Natural killer cell (primary cell): ENCODE measurements at regions not wholly inside any gene's neighbourhood (a gene's known extent, or its start where the extent isn't known, plus 50 kb on each side); places are given as distances from the start of the nearest gene placed in this dataset.
"Not testable (repeated sequence)": the region's sequence is repeated elsewhere in the genome, so short reads cannot be mapped to it uniquely, and the experiment has no call there.

ENCODE experiments used
- ATAC-seq, 3 donors: fragments of 150-1000 bp in 2 of 3; fragments of 200-7000 bp in 1 of 3; cut with Tn5 transposase; 1 replicate in 1 of 3; 2 replicates in 2 of 3; pipeline ENCODE4 v1.10.0; 2021; ENCODE audit warnings: mild to moderate bottlenecking in 2 of 3, moderate library complexity in 2 of 3
- DNase-seq, 2 donors: peaks; one replicate each; pipeline versions ENCODE4 v3.0.0 to v3.0.0-alpha.2; 2013 to 2021; ENCODE audit warnings: mixed read lengths in 1 of 2
- H3K27ac ChIP-seq: one replicate; pipeline ENCODE4 v1.5.1; 2013; ENCODE audit warnings: mild to moderate bottlenecking, low read length
- H3K27me3 ChIP-seq: one replicate; pipeline ENCODE4 v1.6.1; 2013; ENCODE audit warnings: low read length; ENCODE audit not compliant: control insufficient read depth, insufficient read depth
- H3K36me3 ChIP-seq: one replicate; pipeline ENCODE4 v1.6.1; 2013; ENCODE audit warnings: low read length; ENCODE audit not compliant: control insufficient read depth, insufficient read depth
- H3K4me1 ChIP-seq: one replicate; pipeline ENCODE4 v1.6.1; 2013; ENCODE audit warnings: low read length; ENCODE audit not compliant: control insufficient read depth, insufficient read depth
- H3K4me3 ChIP-seq: one replicate; pipeline ENCODE4 v1.5.1; 2013; ENCODE audit warnings: low read length
- H3K9me3 ChIP-seq: one replicate; pipeline ENCODE4 v1.6.1; 2013; ENCODE audit warnings: low read length; ENCODE audit not compliant: control insufficient read depth, insufficient read depth
- H3K27ac Mint-ChIP-seq, 2 donors: one replicate each; pipeline ENCODE4 v1.8.0; 2022; ENCODE audit warnings: mild to moderate bottlenecking in 2 of 2, mixed read lengths in 2 of 2, moderate library complexity in 1 of 2
- H3K27me3 Mint-ChIP-seq, 2 donors: one replicate each; pipeline ENCODE4 v1.8.0; 2022; ENCODE audit warnings: low read depth in 2 of 2, mixed read lengths in 2 of 2
- H3K36me3 Mint-ChIP-seq: one replicate; pipeline ENCODE4 v1.8.0; 2022; ENCODE audit warnings: mixed read lengths
- H3K4me1 Mint-ChIP-seq, 2 donors: one replicate each; pipeline ENCODE4 v1.8.0; 2022; ENCODE audit warnings: mixed read lengths in 2 of 2
- H3K4me3 Mint-ChIP-seq: one replicate; pipeline ENCODE4 v1.8.0; 2022; ENCODE audit warnings: mild to moderate bottlenecking, moderate library complexity, mixed read lengths
- H3K9me3 Mint-ChIP-seq, 2 donors: one replicate each; pipeline ENCODE4 v1.8.0; 2022; ENCODE audit warnings: mixed read lengths in 2 of 2
- CTCF ChIP-seq: fragments of 200-600 bp; IDR thresholded peaks from one replicate; pipeline ENCODE4 v1.8.0; 2022; ENCODE audit warnings: antibody characterized with exemption
- WGBS: methylation state at CpG from one replicate; pipeline ENCODE4 v1.1.7; 2013; ENCODE audit warnings: missing lambda C conversion rate; ENCODE audit not compliant: insufficient coverage; 5-methylcytosine and 5-hydroxymethylcytosine counted together
- intact Hi-C: fragments of 100-400 bp; cut with micrococcal nuclease; formaldehyde crosslinking; loops from one replicate; pipeline ENCODE4 v1.14.2; 2022

- no peaks in the 10 kb centered on the region for H3K36me3 ChIP-seq
- no peak overlapping the region for H3K4me3 Mint-ChIP-seq
- H3K27ac Mint-ChIP-seq, result no peak overlapping the region
- no peak overlapping the region for H3K4me3 ChIP-seq
- DNase-seq (no peak), ATAC-seq (no peak)
- H3K9me3 Mint-ChIP-seq, result peaks cover 9 to 10% of the 10 kb centered on the region in 2 donors
- H3K4me1 ChIP-seq, result no peaks in the 10 kb centered on the region
- H3K9me3 ChIP-seq, result no peaks in the 10 kb centered on the region
- H3K27me3 ChIP-seq, result no peaks in the 10 kb centered on the region
- TF ChIP-seq CTCF, result no peak
- H3K27ac ChIP-seq, result no peak overlapping the region
- peaks cover 5% of the 10 kb centered on the region for H3K36me3 Mint-ChIP-seq
- H3K4me1 Mint-ChIP-seq, result no peaks in the 10 kb centered on the region
- WGBS, result 89% methylated on average over 3 of the region's 4 CpGs
- H3K27me3 Mint-ChIP-seq, result no peaks in the 10 kb centered on the region
- intact Hi-C loops, result no loop called here
Measured at GRCh38 chr1:188620236-188620635, 1791.5 kb downstream of the PLA2G4A start.

GRCh38 chr1:188641566-188642211 lies 1812.9 kb downstream of the PLA2G4A start:
- no peaks in the 10 kb centered on the region for H3K36me3 Mint-ChIP-seq
- H3K4me1 Mint-ChIP-seq, result no peaks in the 10 kb centered on the region
- WGBS, result 80% methylated on average over 1 of the region's 2 CpGs
- no peak overlapping the region for H3K27ac ChIP-seq
- intact Hi-C loops, result no loop called here
- no peaks in the 10 kb centered on the region for H3K36me3 ChIP-seq
- H3K4me3 ChIP-seq, result no peak overlapping the region
- no peaks in the 10 kb centered on the region for H3K4me1 ChIP-seq
- H3K9me3 ChIP-seq, result peaks cover 7% of the 10 kb centered on the region
- peaks cover 8 to 21% of the 10 kb centered on the region in 2 donors for H3K9me3 Mint-ChIP-seq
- no peaks in the 10 kb centered on the region for H3K27me3 ChIP-seq
- H3K27ac Mint-ChIP-seq, result no peak overlapping the region
- no peaks in the 10 kb centered on the region for H3K27me3 Mint-ChIP-seq
- ATAC-seq (no peak), DNase-seq (no peak)
- TF ChIP-seq CTCF, result no peak
- no peak overlapping the region for H3K4me3 Mint-ChIP-seq

GRCh38 chr1:188642704-188643103 lies 1814.0 kb downstream of the PLA2G4A start:
- no peaks in the 10 kb centered on the region for H3K4me1 ChIP-seq
- WGBS, result 91% methylated on average over 5 of the region's 5 CpGs
- H3K9me3 ChIP-seq, result peaks cover 7% of the 10 kb centered on the region
- H3K4me3 Mint-ChIP-seq, result no peak overlapping the region
- H3K27ac Mint-ChIP-seq, result no peak overlapping the region
- H3K4me1 Mint-ChIP-seq, result no peaks in the 10 kb centered on the region
- H3K27me3 Mint-ChIP-seq, result no peaks in the 10 kb centered on the region
- no peaks in the 10 kb centered on the region for H3K27me3 ChIP-seq
- no peak overlapping the region for H3K27ac ChIP-seq
- H3K36me3 Mint-ChIP-seq, result no peaks in the 10 kb centered on the region
- DNase-seq (no peak), ATAC-seq (no peak)
- no peak overlapping the region for H3K4me3 ChIP-seq
- no peaks in the 10 kb centered on the region for H3K36me3 ChIP-seq
- intact Hi-C loops, result no loop called here
- TF ChIP-seq CTCF, result no peak
- H3K9me3 Mint-ChIP-seq, result peaks cover 8 to 21% of the 10 kb centered on the region in 2 donors

- no peak for ATAC-seq
- no peak overlapping the region for H3K4me3 Mint-ChIP-seq
Measured at GRCh38 chr1:188652678-188653077, 1823.9 kb downstream of the PLA2G4A start.

GRCh38 chr1:188655966-188656365 lies 1821.7 kb downstream of the BRINP3 start:
- H3K4me3 ChIP-seq, H3K27ac ChIP-seq, H3K36me3 Mint-ChIP-seq, intact Hi-C loops, H3K27ac Mint-ChIP-seq, H3K9me3 ChIP-seq, H3K36me3 ChIP-seq, H3K27me3 ChIP-seq, H3K4me1 ChIP-seq, ATAC-seq, H3K4me3 Mint-ChIP-seq, H3K27me3 Mint-ChIP-seq, H3K4me1 Mint-ChIP-seq, DNase-seq: not testable (repeated sequence)
- 87% methylated on average over 8 of the region's 16 CpGs for WGBS
- peaks cover 8 to 13% of the 10 kb centered on the region in 2 donors for H3K9me3 Mint-ChIP-seq

More at GRCh38 chr1:188652678-188653077, 1823.9 kb downstream of the PLA2G4A start:
- TF ChIP-seq CTCF, result no peak
- H3K9me3 Mint-ChIP-seq, result peaks cover 9 to 22% of the 10 kb centered on the region in 2 donors
- WGBS, result 0% methylated on average over 1 of the region's 1 CpG
- H3K36me3 ChIP-seq, result no peaks in the 10 kb centered on the region
- H3K27me3 ChIP-seq, result no peaks in the 10 kb centered on the region
- intact Hi-C loops, result no loop called here
- no peaks in the 10 kb centered on the region for H3K4me1 Mint-ChIP-seq
- H3K27ac Mint-ChIP-seq, result no peak overlapping the region
- H3K4me3 ChIP-seq, result no peak overlapping the region
- no peaks in the 10 kb centered on the region for H3K36me3 Mint-ChIP-seq
- H3K27me3 Mint-ChIP-seq, result no peaks in the 10 kb centered on the region
- no peaks in the 10 kb centered on the region for H3K4me1 ChIP-seq
- no peak overlapping the region for H3K27ac ChIP-seq
- H3K9me3 ChIP-seq, result no peaks in the 10 kb centered on the region
- no peak for DNase-seq
